HUES64 (cell line): ENCODE measurements at regions not wholly inside any gene's neighbourhood (a gene's known extent, or its start where the extent isn't known, plus 50 kb on each side); places are given as distances from the start of the nearest gene placed in this dataset.
A peak's percentile ranks its signal among the peaks of the same experiment; 100 is the strongest.
"Not testable (repeated sequence)": the region's sequence is repeated elsewhere in the genome, so short reads cannot be mapped to it uniquely, and the experiment has no call there.

Experiments used
- H3K27ac ChIP-seq: 2 replicates; pipeline ENCODE4 v1.7.0; 2013; ENCODE audit warnings: low read depth, low read length, inconsistent platforms
- H3K27me3 ChIP-seq: 2 replicates; pipeline ENCODE4 v1.6.1; 2013; ENCODE audit warnings: mild to moderate bottlenecking, low read length; ENCODE audit not compliant: insufficient read depth
- H3K36me3 ChIP-seq: 2 replicates; pipeline ENCODE4 v1.6.1; 2013; ENCODE audit warnings: mild to moderate bottlenecking, low read length; ENCODE audit not compliant: insufficient read depth
- H3K4me1 ChIP-seq: 2 replicates; pipeline ENCODE4 v1.6.1; 2013; ENCODE audit warnings: mild to moderate bottlenecking, low read length, moderate library complexity; ENCODE audit not compliant: insufficient read depth
- H3K4me3 ChIP-seq: 2 replicates; pipeline ENCODE4 v1.5.1; 2013; ENCODE audit warnings: mild to moderate bottlenecking, low read length, moderate library complexity
- H3K9ac ChIP-seq: 2 replicates; pipeline ENCODE4 v1.6.1; 2013; ENCODE audit warnings: mild to moderate bottlenecking, low read depth, low read length
- H3K9me3 ChIP-seq: 2 replicates; pipeline ENCODE4 v1.6.1; 2013; ENCODE audit warnings: low read depth, low read length; ENCODE audit not compliant: insufficient read depth
- WGBS: fragments of 150-250, 120-280 bp; methylation state at CpG from one replicate; pipeline ENCODE4 v1.1.7; 2013; ENCODE audit warnings: missing lambda C conversion rate; 5-methylcytosine and 5-hydroxymethylcytosine counted together

DNA sequence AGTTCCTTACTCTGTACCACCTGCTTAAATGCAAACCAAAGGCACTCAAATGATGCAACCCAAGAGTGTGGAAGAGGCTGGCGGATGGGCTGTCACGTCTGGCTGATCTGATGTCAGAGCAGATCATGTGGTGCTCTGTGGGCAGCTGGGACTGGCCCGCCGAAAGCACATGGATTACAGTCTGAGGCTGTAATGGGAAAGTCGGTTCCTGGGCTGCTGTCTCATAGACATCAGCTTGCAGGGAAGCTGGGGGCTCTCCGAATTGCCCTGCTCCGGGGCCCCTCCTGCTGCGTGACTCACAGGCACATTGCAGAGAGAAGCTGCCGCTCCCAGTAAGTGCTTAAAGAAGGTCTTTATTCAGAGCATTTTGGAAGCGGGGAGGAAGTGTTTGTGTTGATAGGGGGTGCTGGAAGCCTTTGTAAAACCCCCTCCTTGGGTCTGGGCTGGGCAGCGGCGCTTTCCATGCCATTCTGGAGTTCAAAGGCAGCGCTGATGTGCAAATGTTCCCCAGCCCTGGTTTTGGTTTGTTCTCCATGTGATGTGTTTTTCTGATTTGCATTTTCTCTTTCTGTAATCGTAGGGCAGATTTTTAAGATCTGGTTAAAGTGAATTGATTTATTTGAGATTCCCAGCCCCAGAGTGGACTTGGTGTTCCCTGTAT is 181.1 kb downstream of the LARP7 start:
- H3K4me1 ChIP-seq = peaks cover 30% of the 10 kb centered on the region
- H3K9ac ChIP-seq = peak overlapping the region; percentile 28
- peak overlapping the region; percentile 43 for H3K4me3 ChIP-seq
- 7% methylated on average over 14 of the region's 14 CpGs for WGBS
- peaks cover 8% of the 10 kb centered on the region for H3K36me3 ChIP-seq
- H3K9me3 ChIP-seq = no peaks in the 10 kb centered on the region
- peak overlapping the region; percentile 76; the same call in 1 of the 2 replicates for H3K27ac ChIP-seq
- H3K27me3 ChIP-seq = no peaks in the 10 kb centered on the region

DNA sequence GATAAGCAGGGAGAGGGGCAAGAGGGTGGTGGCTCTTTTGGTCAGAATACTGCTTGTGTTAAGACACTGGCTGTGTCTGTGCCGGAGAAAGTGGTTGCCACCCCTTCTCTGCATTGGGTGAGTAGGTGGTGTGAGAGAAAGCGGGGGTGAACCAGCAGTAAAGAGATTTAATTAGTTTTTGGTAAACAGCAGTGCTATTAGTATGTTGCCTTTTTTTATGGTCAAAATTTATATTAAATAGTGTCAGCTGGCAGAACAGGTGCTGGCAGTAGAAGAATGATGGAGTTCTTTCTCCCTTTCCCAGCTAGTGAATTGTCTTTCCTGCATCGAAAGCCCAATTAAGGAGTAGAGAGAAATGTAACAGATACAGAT is 181.6 kb downstream of the LARP7 start:
- H3K9me3 ChIP-seq = no peaks in the 10 kb centered on the region
- peaks cover 8% of the 10 kb centered on the region for H3K36me3 ChIP-seq
- peak overlapping the region; percentile 28 for H3K9ac ChIP-seq
- H3K27me3 ChIP-seq = no peaks in the 10 kb centered on the region
- 61% methylated on average over 2 of the region's 3 CpGs for WGBS
- peak overlapping the region; percentile 76; the same call in 1 of the 2 replicates for H3K27ac ChIP-seq
- H3K4me1 ChIP-seq = peaks cover 30% of the 10 kb centered on the region
- H3K4me3 ChIP-seq = peak overlapping the region; percentile 43

DNA sequence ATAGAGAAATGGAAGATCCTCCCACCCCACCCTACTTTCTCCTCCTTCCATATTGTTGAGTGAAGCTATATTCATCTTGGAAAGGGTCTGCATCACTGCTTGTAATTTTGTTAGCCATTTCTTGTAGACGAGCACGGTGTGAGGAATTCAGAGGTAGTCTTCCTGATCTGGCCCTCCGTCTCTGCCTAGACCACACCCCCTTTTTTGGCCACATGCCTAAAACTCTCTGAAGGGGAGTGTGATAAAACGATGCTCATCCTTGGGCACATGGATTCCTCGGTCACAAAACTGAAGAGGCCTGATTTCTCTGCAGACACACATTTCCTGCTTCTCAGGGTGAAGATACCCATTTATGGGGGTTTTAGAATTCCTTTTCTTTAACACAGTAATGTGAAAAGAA is 182.8 kb downstream of the LARP7 start:
- H3K4me1 ChIP-seq = peaks cover 26% of the 10 kb centered on the region
- H3K36me3 ChIP-seq = peaks cover 11% of the 10 kb centered on the region
- no peaks in the 10 kb centered on the region for H3K27me3 ChIP-seq
- no peak overlapping the region for H3K9ac ChIP-seq
- no peak overlapping the region for H3K4me3 ChIP-seq
- no peaks in the 10 kb centered on the region for H3K9me3 ChIP-seq
- H3K27ac ChIP-seq = no peak overlapping the region
- WGBS = 87% methylated on average over 5 of the region's 5 CpGs

DNA sequence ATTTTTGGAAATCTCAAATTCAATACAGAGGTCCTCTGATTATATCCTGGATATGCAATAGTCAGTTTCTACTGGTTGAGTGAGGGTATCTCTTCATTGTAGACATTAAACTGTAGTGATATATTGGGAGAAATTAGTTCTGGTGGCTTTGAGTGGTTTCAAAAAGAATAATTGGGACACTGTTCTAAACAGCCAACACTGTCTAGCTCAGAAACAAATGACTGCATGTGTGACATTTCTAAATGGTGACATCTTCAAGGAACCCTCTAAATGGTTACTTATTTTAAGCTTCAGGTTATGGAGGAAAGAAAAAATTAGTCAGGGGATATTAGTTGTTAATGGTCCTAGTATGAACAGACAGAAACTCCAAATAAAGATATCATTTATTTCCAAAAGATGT is 186.2 kb downstream of the LARP7 start:
- no peaks in the 10 kb centered on the region for H3K27me3 ChIP-seq
- H3K4me3 ChIP-seq = no peak overlapping the region
- H3K27ac ChIP-seq = no peak overlapping the region
- H3K9me3 ChIP-seq = peaks cover 3% of the 10 kb centered on the region; the same call in 1 of the 2 replicates
- H3K4me1 ChIP-seq = peaks cover 14% of the 10 kb centered on the region
- H3K36me3 ChIP-seq = peaks cover 24% of the 10 kb centered on the region
- no peak overlapping the region for H3K9ac ChIP-seq

DNA sequence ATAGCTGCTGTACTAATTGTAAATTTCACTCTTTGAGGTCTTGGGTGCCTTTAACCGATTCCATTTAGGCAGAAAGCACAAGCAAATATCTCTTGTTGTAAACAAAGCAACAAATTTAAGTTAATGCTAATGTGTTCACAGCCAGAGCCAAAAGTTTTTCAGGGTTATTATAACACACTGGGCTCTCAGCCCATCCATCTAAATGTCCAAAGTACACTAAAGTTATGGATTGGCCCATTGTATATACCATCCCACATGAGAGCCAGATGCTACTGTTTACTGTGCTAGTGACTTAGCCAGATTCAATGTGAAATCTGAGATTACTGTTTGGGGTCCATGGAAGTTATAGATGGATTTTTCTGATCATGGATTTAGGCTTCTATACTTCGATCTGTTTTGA is 186.7 kb downstream of the LARP7 start:
- peaks cover 5% of the 10 kb centered on the region; the same call in 1 of the 2 replicates for H3K9me3 ChIP-seq
- H3K27me3 ChIP-seq = no peaks in the 10 kb centered on the region
- H3K4me1 ChIP-seq = peaks cover 10% of the 10 kb centered on the region
- peaks cover 24% of the 10 kb centered on the region for H3K36me3 ChIP-seq
- no peak overlapping the region for H3K4me3 ChIP-seq
- no peak overlapping the region for H3K9ac ChIP-seq
- H3K27ac ChIP-seq = no peak overlapping the region
- 89% methylated on average over 1 of the region's 2 CpGs for WGBS

DNA sequence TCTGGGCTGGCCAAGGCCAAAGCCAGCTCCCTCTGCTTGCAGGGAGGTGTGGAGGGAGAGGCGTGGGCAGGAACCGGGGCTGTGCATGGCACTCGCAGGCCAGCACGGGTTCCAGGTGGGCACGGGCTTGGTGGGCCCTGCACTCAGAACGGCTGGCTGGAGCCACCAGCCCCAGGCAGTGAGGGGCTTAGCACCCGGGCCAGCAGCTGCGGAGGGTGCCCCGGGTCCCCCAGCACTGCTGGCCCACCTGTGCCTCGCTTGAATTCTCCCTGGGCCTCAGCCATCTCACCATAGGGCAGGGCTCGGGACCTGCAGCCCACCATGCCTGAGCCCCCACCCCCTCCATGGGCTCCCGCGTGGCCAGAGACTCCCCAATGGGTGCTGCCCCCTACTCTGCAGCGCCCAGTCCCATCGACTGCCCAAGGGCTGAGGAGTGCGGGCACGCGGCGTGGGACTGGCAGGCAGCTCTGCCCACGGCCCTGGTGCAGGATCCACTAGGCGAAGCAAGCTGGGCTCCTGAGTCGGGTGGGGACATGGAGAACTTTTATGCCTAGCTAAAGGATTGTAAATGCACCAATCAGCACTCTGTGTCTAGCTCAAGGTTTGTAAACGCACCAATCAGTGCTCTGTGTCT is 193.9 kb downstream of the LARP7 start:
- peaks cover 35% of the 10 kb centered on the region for H3K9me3 ChIP-seq
- WGBS = 96% methylated on average over 23 of the region's 23 CpGs
- H3K27me3 ChIP-seq = no peaks in the 10 kb centered on the region
- no peaks in the 10 kb centered on the region for H3K4me1 ChIP-seq
- H3K36me3 ChIP-seq = peaks cover 18% of the 10 kb centered on the region
- no peak overlapping the region for H3K27ac ChIP-seq
- no peak overlapping the region for H3K9ac ChIP-seq
- H3K4me3 ChIP-seq = no peak overlapping the region

DNA sequence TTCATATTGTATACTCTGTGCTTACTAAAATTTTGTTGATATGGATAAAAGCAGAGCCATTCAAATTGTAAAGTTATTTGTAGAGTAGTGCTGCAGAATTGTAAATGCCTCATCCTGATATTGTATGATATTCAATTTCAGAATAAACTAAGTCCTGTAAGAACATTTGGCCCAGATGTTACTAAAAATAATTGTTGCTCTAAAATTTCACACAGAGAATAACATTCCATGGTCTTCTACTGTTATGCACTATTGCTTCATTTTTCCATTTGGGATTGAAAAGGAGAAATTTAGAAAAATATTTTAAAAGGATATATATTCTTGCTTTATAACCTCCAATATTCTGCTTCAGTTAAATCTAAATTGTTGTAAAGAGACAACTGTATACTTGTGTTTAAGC is 195.6 kb downstream of the LARP7 start:
- H3K27ac ChIP-seq = no peak overlapping the region
- no peaks in the 10 kb centered on the region for H3K27me3 ChIP-seq
- H3K9me3 ChIP-seq = peaks cover 44% of the 10 kb centered on the region
- H3K4me1 ChIP-seq = no peaks in the 10 kb centered on the region
- peaks cover 6% of the 10 kb centered on the region for H3K36me3 ChIP-seq
- H3K9ac ChIP-seq = no peak overlapping the region
- no peak overlapping the region for H3K4me3 ChIP-seq

DNA sequence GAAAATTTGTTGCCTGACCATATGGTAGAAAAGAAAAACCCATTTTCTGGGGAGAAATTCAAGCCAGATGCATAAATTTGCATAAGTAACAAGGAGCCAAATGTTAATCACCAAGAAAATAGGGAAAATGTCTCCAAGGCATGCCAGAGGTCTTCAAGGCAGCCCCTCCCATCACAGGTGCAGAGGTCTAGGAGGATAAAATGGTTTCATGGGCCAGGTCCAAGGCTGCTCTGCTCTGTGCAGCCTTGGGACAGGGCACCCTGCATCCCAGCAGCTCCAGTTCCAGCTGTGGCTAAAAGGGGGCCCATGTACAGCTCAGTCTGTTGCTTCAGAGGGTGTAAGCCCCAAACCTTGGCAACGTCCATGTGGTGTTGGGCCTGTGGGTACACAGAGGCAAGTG is 200.0 kb downstream of the LARP7 start:
- WGBS = 58% methylated on average over 1 of the region's 1 CpG
- Histone ChIP-seq H3K9me3 (peaks cover 18% of the 10 kb centered on the region; the same call in 1 of the 2 replicates), H3K36me3 (no peaks in the 10 kb centered on the region; the same call in 1 of the 2 replicates), H3K9ac (no peak overlapping the region), H3K27ac (no peak overlapping the region), H3K4me1 (peaks cover 22% of the 10 kb centered on the region; the same call in 1 of the 2 replicates), H3K27me3 (no peaks in the 10 kb centered on the region), H3K4me3 (no peak overlapping the region)

DNA sequence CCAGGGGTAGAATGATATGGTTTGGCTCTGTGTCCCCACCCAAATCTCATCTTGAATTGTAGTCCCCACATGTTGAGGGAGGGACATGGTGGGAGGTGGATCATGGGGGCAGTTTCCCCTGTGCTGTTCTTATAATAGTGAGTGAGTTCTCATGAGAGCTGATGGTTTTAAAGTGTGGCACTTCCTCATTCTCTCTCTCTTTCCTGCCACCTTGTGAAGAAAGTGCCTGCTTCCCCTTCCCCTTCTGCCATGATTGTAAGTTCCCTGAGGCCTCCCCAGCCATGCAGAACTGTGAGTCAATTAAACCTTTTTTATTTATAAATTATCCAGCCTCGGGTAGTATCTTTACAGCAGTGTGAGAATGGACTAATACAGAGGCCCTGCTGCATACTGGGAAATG is 201.1 kb downstream of the LARP7 start:
- peaks cover 29% of the 10 kb centered on the region; the same call in 1 of the 2 replicates for H3K4me1 ChIP-seq
- not testable (repeated sequence) for H3K27me3 ChIP-seq, H3K27ac ChIP-seq, H3K4me3 ChIP-seq, H3K9ac ChIP-seq, H3K36me3 ChIP-seq
- H3K9me3 ChIP-seq = peaks cover 18% of the 10 kb centered on the region; the same call in 1 of the 2 replicates
- 89% methylated on average over 1 of the region's 1 CpG for WGBS

DNA sequence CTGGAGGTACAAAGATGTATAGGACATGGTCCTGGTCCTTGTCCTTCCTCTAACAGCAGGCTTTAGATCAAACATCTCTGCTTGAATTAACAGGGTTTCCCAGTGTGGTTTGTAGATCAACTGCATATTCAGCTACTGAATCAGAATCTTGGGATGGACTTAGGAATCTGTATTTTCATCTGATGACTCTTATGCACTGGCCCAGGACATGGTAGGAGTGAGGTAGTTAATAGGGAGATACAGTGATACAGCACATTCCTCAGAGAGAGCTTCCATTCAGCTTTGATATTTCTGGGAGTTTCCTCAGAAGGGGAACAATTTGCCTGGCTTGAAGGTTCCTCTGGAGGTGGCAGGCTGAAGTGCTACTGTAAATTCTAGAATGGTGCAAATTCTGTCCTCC is 203.1 kb downstream of the LARP7 start:
- Histone ChIP-seq H3K9ac (no peak overlapping the region), H3K27me3 (no peaks in the 10 kb centered on the region), H3K9me3 (peaks cover 13% of the 10 kb centered on the region; the same call in 1 of the 2 replicates), H3K4me1 (peaks cover 29% of the 10 kb centered on the region; the same call in 1 of the 2 replicates), H3K36me3 (no peaks in the 10 kb centered on the region; the same call in 1 of the 2 replicates), H3K4me3 (no peak overlapping the region), H3K27ac (no peak overlapping the region)

DNA sequence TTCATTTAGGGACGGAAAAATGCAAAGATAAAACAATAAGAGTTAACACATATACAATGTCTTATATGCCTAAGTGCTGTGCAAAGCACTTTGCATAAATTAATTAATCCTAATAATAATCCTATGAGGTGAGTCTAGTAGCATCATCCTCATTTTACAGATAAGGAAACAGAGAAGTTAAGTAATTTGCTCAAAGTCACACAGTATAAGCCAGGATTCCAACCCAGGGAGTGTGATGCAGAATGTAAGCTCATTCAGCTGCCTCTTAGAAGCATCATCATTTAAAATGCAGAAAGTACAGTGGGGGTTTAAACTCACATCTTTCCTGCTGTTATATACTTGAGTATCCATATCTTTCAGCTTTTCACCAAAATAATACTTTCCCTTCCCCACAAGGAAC is 203.7 kb downstream of the LARP7 start:
- Histone ChIP-seq H3K9me3 (peaks cover 11% of the 10 kb centered on the region; the same call in 1 of the 2 replicates), H3K27ac (no peak overlapping the region), H3K4me1 (peaks cover 29% of the 10 kb centered on the region; the same call in 1 of the 2 replicates), H3K27me3 (no peaks in the 10 kb centered on the region), H3K4me3 (no peak overlapping the region), H3K9ac (no peak overlapping the region), H3K36me3 (no peaks in the 10 kb centered on the region; the same call in 1 of the 2 replicates)
- WGBS = no CpG with 5 or more reads among the region's 1 CpG
